GM23338 (cell line): ENCODE measurements at regions not wholly inside any gene's neighbourhood (a gene's known extent, or its start where the extent isn't known, plus 50 kb on each side); places are given as distances from the start of the nearest gene placed in this dataset.

Experiments used
- ATAC-seq: fragments of 200-7000 bp; cut with Tn5 transposase; 3 replicates; pipeline ENCODE4 v1.9.1; 2020
- DNase-seq: peaks from one replicate; pipeline ENCODE4 v3.0.0-alpha.2; 2015; ENCODE audit warnings: low spot score
- H2AFZ ChIP-seq: fragments of 200-600 bp; sonication (generic); 2 replicates; pipeline ENCODE4 v1.8.0; 2016; ENCODE audit warnings: antibody characterized with exemption, mild to moderate bottlenecking, moderate library complexity
- H3F3A ChIP-seq: fragments of 200-600 bp; sonication (generic); replicated peaks from 2 replicates; pipeline ENCODE4 v1.8.0; 2017; ENCODE audit warnings: antibody characterized with exemption, mixed run types, low read depth
- H3K27ac ChIP-seq: fragments of 200-600 bp; sonication (generic); 2 replicates; pipeline ENCODE4 v1.6.1; 2016; ENCODE audit warnings: low read depth
- H3K27me3 ChIP-seq: fragments of 200-600 bp; sonication (generic); 2 replicates; pipeline ENCODE4 v1.8.0; 2016; ENCODE audit warnings: mild to moderate bottlenecking, mixed run types, moderate library complexity; ENCODE audit not compliant: insufficient read depth
- H3K36me3 ChIP-seq: fragments of 200-600 bp; sonication (generic); 2 replicates; pipeline ENCODE4 v1.8.0; 2016; ENCODE audit warnings: mild to moderate bottlenecking; ENCODE audit not compliant: insufficient read depth
- H3K4me1 ChIP-seq: fragments of 200-600 bp; sonication (generic); 2 replicates; pipeline ENCODE4 v1.8.0; 2016; ENCODE audit warnings: mild to moderate bottlenecking, moderate library complexity; ENCODE audit not compliant: insufficient read depth
- H3K4me2 ChIP-seq: fragments of 200-600 bp; sonication (generic); 2 replicates; pipeline ENCODE4 v1.7.1; 2017; ENCODE audit warnings: mixed run types
- H3K4me3 ChIP-seq: fragments of 200-600 bp; sonication (generic); 2 replicates; pipeline ENCODE4 v1.6.1; 2016; ENCODE audit warnings: mixed run types
- H3K79me2 ChIP-seq: fragments of 200-600 bp; sonication (generic); replicated peaks from 2 replicates; pipeline ENCODE4 v1.8.0; 2017; ENCODE audit warnings: mild to moderate bottlenecking; ENCODE audit not compliant: insufficient read depth
- H3K9me2 ChIP-seq: fragments of 200-600 bp; sonication (generic); 2 replicates; pipeline ENCODE4 v1.8.0; 2017; ENCODE audit not compliant: insufficient read depth
- H4K20me1 ChIP-seq: fragments of 200-600 bp; sonication (generic); replicated peaks from 2 replicates; pipeline ENCODE4 v1.8.0; 2017; ENCODE audit warnings: mild to moderate bottlenecking; ENCODE audit not compliant: insufficient read depth
- H3K27ac Mint-ChIP-seq: 2 replicates; pipeline ENCODE4 v1.8.0; 2020; ENCODE audit warnings: inconsistent platforms, mild to moderate bottlenecking, moderate library complexity, mixed read lengths
- H3K27me3 Mint-ChIP-seq: 3 replicates; pipeline ENCODE4 v1.8.0; 2022; ENCODE audit warnings: low read depth, mild to moderate bottlenecking, moderate library complexity, mixed read lengths, inconsistent platforms; ENCODE audit not compliant: insufficient read depth, poor library complexity
- H3K36me3 Mint-ChIP-seq: 3 replicates; pipeline ENCODE4 v1.8.0; 2021; ENCODE audit warnings: low read depth, mild to moderate bottlenecking, inconsistent platforms, moderate library complexity, mixed read lengths
- H3K4me1 Mint-ChIP-seq: 3 replicates; pipeline ENCODE4 v1.8.0; 2020; ENCODE audit warnings: mild to moderate bottlenecking, inconsistent platforms, mixed read lengths
- H3K4me3 Mint-ChIP-seq: 3 replicates; pipeline ENCODE4 v1.8.0; 2021; ENCODE audit warnings: moderate library complexity, mild to moderate bottlenecking, inconsistent platforms, mixed read lengths
- H3K9me3 Mint-ChIP-seq: 3 replicates; pipeline ENCODE4 v1.8.0; 2020; ENCODE audit warnings: moderate library complexity, mild to moderate bottlenecking, inconsistent platforms, mixed read lengths
- CREB1 ChIP-seq: fragments of 250-450 bp; sonication (Bioruptor Pico); IDR thresholded peaks from 2 replicates; pipeline ENCODE4 v1.5.0; 2020; ENCODE audit warnings: low read depth, mild to moderate bottlenecking, moderate library complexity
- EZH2 ChIP-seq: fragments of 200-600 bp; sonication (generic); IDR thresholded peaks from one replicate; pipeline ENCODE4 v1.8.0; 2017; ENCODE audit warnings: antibody characterized with exemption, mild to moderate bottlenecking, low read depth; ENCODE audit not compliant: unreplicated experiment
- EZH2phosphoT487 ChIP-seq: fragments of 200-600 bp; sonication (generic); IDR thresholded peaks from one replicate; pipeline ENCODE4 v1.8.1; 2018; ENCODE audit warnings: antibody characterized with exemption; ENCODE audit not compliant: unreplicated experiment
- JUNB ChIP-seq: IDR thresholded peaks from one replicate; pipeline ENCODE4 v1.6.1; 2016; ENCODE audit warnings: antibody characterized with exemption; ENCODE audit not compliant: unreplicated experiment
- NANOG ChIP-seq: IDR thresholded peaks from 2 replicates; pipeline ENCODE4 v1.6.1; 2016; ENCODE audit warnings: antibody characterized with exemption, borderline replicate concordance
- POLR2AphosphoS5 ChIP-seq: IDR thresholded peaks from 2 replicates; pipeline ENCODE4 v1.6.1; 2016; ENCODE audit warnings: antibody characterized with exemption, low read depth
- STAT1 ChIP-seq: IDR thresholded peaks from one replicate; pipeline ENCODE4 v1.6.1; 2016; ENCODE audit warnings: antibody characterized with exemption; ENCODE audit not compliant: unreplicated experiment
- ZNF114 ChIP-seq: fragments of 250-450 bp; sonication (Bioruptor Pico); IDR thresholded peaks from 2 replicates; pipeline ENCODE4 v1.5.0; 2020; ENCODE audit warnings: mild to moderate bottlenecking, moderate library complexity
- ZNF331 ChIP-seq: fragments of 250-450 bp; sonication (Bioruptor Pico); IDR thresholded peaks from 2 replicates; pipeline ENCODE4 v1.5.0; 2020; ENCODE audit warnings: low read depth, mild to moderate bottlenecking, moderate library complexity
- TF ChIP-seq, protein P1 (sequence below): IDR thresholded peaks from 2 replicates; pipeline ENCODE4 v1.6.1; 2016; ENCODE audit warnings: antibody characterized with exemption
- TF ChIP-seq, protein P2 (sequence below): IDR thresholded peaks from one replicate; pipeline ENCODE4 v1.6.1; 2018; ENCODE audit warnings: antibody characterized with exemption; ENCODE audit not compliant: unreplicated experiment
- TF ChIP-seq, protein P3 (sequence below), 2 experiments: fragments of 200-600 bp in 1 of 2; sonication (generic) in 1 of 2; conservative IDR thresholded peaks; 2 replicates each; pipeline versions ENCODE4 v1.5.1 to v1.6.1; 2016 to 2017; ENCODE audit warnings: antibody characterized with exemption in 2 of 2, low read depth in 2 of 2, mild to moderate bottlenecking in 2 of 2, moderate library complexity in 1 of 2
- TF ChIP-seq, protein P4 (sequence below): fragments of 250-450 bp; sonication (Bioruptor Pico); IDR thresholded peaks from 2 replicates; pipeline ENCODE4 v1.5.0; 2020; ENCODE audit warnings: mild to moderate bottlenecking, moderate library complexity

DNA sequence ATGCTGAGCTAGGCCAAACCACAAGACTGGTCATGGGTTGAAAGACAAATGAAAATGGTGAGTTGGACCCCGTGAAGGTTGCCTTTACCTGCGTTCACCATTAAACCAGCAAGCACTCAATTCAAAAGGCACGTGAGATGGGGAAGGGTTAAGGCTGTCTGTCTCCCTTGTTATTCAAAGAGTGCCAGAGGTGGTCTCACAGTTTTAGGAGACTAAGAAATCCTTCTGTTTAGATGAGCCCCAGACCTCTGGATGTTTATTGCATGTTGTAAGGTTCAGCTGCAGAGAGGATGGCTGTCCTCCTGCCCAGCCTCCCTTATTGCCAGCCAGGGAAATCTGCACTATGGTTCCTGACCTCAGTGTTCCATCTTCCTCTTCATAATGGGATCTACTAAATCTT, 498.0 kb upstream of the CELF2 start:
- no peaks in the 10 kb centered on the region for H3K36me3 Mint-ChIP-seq
- Histone ChIP-seq H2AFZ (no peak overlapping the region), H3K4me2 (no peak overlapping the region), H3K4me1 (no peaks in the 10 kb centered on the region), H3F3A (no peaks in the 10 kb centered on the region), H3K27me3 (no peaks in the 10 kb centered on the region), H3K36me3 (no peaks in the 10 kb centered on the region), H3K4me3 (no peak overlapping the region), H3K79me2 (no peaks in the 10 kb centered on the region), H3K9me2 (peaks cover 10% of the 10 kb centered on the region), H4K20me1 (no peaks in the 10 kb centered on the region), H3K27ac (no peak overlapping the region)
- H3K4me3 Mint-ChIP-seq: no peak overlapping the region
- no peak for ATAC-seq
- no peak for TF ChIP-seq STAT1
- TF ChIP-seq, protein P1, sequence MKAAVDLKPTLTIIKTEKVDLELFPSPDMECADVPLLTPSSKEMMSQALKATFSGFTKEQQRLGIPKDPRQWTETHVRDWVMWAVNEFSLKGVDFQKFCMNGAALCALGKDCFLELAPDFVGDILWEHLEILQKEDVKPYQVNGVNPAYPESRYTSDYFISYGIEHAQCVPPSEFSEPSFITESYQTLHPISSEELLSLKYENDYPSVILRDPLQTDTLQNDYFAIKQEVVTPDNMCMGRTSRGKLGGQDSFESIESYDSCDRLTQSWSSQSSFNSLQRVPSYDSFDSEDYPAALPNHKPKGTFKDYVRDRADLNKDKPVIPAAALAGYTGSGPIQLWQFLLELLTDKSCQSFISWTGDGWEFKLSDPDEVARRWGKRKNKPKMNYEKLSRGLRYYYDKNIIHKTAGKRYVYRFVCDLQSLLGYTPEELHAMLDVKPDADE: no peak
- TF ChIP-seq, protein P2, sequence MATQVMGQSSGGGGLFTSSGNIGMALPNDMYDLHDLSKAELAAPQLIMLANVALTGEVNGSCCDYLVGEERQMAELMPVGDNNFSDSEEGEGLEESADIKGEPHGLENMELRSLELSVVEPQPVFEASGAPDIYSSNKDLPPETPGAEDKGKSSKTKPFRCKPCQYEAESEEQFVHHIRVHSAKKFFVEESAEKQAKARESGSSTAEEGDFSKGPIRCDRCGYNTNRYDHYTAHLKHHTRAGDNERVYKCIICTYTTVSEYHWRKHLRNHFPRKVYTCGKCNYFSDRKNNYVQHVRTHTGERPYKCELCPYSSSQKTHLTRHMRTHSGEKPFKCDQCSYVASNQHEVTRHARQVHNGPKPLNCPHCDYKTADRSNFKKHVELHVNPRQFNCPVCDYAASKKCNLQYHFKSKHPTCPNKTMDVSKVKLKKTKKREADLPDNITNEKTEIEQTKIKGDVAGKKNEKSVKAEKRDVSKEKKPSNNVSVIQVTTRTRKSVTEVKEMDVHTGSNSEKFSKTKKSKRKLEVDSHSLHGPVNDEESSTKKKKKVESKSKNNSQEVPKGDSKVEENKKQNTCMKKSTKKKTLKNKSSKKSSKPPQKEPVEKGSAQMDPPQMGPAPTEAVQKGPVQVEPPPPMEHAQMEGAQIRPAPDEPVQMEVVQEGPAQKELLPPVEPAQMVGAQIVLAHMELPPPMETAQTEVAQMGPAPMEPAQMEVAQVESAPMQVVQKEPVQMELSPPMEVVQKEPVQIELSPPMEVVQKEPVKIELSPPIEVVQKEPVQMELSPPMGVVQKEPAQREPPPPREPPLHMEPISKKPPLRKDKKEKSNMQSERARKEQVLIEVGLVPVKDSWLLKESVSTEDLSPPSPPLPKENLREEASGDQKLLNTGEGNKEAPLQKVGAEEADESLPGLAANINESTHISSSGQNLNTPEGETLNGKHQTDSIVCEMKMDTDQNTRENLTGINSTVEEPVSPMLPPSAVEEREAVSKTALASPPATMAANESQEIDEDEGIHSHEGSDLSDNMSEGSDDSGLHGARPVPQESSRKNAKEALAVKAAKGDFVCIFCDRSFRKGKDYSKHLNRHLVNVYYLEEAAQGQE: no peak
- TF ChIP-seq ZNF114 (CRISPR knock-in tag): no peak
- no peak for TF ChIP-seq ZNF331 (CRISPR knock-in tag)
- no peak for TF ChIP-seq CREB1 (CRISPR knock-in tag)
- TF ChIP-seq EZH2: no peak
- TF ChIP-seq NANOG: no peak
- TF ChIP-seq, protein P3, sequence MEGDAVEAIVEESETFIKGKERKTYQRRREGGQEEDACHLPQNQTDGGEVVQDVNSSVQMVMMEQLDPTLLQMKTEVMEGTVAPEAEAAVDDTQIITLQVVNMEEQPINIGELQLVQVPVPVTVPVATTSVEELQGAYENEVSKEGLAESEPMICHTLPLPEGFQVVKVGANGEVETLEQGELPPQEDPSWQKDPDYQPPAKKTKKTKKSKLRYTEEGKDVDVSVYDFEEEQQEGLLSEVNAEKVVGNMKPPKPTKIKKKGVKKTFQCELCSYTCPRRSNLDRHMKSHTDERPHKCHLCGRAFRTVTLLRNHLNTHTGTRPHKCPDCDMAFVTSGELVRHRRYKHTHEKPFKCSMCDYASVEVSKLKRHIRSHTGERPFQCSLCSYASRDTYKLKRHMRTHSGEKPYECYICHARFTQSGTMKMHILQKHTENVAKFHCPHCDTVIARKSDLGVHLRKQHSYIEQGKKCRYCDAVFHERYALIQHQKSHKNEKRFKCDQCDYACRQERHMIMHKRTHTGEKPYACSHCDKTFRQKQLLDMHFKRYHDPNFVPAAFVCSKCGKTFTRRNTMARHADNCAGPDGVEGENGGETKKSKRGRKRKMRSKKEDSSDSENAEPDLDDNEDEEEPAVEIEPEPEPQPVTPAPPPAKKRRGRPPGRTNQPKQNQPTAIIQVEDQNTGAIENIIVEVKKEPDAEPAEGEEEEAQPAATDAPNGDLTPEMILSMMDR (conservative IDR thresholded peaks at IDR 0.05; ENCODE audit: low read depth in 2 of 2): no peak
- TF ChIP-seq POLR2AphosphoS5: no peak
- TF ChIP-seq JUNB: no peak
- TF ChIP-seq, protein P4, sequence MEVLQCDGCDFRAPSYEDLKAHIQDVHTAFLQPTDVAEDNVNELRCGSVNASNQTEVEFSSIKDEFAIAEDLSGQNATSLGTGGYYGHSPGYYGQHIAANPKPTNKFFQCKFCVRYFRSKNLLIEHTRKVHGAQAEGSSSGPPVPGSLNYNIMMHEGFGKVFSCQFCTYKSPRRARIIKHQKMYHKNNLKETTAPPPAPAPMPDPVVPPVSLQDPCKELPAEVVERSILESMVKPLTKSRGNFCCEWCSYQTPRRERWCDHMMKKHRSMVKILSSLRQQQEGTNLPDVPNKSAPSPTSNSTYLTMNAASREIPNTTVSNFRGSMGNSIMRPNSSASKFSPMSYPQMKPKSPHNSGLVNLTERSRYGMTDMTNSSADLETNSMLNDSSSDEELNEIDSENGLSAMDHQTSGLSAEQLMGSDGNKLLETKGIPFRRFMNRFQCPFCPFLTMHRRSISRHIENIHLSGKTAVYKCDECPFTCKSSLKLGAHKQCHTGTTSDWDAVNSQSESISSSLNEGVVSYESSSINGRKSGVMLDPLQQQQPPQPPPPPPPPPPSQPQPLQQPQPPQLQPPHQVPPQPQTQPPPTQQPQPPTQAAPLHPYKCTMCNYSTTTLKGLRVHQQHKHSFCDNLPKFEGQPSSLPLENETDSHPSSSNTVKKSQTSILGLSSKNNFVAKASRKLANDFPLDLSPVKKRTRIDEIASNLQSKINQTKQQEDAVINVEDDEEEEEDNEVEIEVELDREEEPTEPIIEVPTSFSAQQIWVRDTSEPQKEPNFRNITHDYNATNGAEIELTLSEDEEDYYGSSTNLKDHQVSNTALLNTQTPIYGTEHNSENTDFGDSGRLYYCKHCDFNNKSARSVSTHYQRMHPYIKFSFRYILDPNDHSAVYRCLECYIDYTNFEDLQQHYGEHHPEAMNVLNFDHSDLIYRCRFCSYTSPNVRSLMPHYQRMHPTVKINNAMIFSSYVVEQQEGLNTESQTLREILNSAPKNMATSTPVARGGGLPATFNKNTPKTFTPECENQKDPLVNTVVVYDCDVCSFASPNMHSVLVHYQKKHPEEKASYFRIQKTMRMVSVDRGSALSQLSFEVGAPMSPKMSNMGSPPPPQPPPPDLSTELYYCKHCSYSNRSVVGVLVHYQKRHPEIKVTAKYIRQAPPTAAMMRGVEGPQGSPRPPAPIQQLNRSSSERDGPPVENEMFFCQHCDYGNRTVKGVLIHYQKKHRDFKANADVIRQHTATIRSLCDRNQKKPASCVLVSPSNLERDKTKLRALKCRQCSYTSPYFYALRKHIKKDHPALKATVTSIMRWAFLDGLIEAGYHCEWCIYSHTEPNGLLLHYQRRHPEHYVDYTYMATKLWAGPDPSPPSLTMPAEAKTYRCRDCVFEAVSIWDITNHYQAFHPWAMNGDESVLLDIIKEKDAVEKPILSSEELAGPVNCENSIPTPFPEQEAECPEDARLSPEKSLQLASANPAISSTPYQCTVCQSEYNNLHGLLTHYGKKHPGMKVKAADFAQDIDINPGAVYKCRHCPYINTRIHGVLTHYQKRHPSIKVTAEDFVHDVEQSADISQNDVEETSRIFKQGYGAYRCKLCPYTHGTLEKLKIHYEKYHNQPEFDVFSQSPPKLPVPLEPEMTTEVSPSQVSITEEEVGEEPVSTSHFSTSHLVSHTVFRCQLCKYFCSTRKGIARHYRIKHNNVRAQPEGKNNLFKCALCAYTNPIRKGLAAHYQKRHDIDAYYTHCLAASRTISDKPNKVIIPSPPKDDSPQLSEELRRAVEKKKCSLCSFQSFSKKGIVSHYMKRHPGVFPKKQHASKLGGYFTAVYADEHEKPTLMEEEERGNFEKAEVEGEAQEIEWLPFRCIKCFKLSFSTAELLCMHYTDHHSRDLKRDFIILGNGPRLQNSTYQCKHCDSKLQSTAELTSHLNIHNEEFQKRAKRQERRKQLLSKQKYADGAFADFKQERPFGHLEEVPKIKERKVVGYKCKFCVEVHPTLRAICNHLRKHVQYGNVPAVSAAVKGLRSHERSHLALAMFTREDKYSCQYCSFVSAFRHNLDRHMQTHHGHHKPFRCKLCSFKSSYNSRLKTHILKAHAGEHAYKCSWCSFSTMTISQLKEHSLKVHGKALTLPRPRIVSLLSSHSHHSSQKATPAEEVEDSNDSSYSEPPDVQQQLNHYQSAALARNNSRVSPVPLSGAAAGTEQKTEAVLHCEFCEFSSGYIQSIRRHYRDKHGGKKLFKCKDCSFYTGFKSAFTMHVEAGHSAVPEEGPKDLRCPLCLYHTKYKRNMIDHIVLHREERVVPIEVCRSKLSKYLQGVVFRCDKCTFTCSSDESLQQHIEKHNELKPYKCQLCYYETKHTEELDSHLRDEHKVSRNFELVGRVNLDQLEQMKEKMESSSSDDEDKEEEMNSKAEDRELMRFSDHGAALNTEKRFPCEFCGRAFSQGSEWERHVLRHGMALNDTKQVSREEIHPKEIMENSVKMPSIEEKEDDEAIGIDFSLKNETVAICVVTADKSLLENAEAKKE (CRISPR knock-in tag): no peak
- TF ChIP-seq EZH2phosphoT487: no peak
- 0 out of 3 replicates have a peak, but pooled peaks cover 3% of the 10 kb centered on the region for H3K4me1 Mint-ChIP-seq
- H3K9me3 Mint-ChIP-seq: no peaks in the 10 kb centered on the region
- H3K27ac Mint-ChIP-seq: no peak overlapping the region
- peaks cover 4% of the 10 kb centered on the region for H3K27me3 Mint-ChIP-seq
- DNase-seq: no peak
